ENCODE measurements at regions not wholly inside any gene's neighbourhood (a gene's known extent, or its start where the extent isn't known, plus 50 kb on each side); places are given as distances from the start of the nearest gene placed in this dataset.

DNA sequence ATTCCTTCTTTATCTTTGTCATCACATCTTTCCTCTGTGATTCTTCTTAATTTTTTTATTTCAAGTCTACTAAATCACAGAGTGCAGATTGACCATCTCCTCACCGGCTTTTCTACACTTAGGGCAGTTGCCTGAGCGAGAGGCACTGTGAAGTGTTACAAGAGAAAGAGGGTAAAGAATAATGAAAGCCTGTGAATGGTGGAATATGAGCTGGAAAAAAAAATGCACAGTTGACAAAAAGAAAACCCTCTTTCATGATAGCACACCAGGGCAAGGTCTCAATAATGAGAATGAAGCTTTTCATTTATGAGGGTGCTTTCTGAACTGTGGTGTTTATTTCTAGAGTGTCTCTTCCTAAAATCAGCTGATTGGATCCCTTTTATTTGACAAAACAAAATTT, 106.2 kb upstream of the PDE3A start:
- Histone ChIP-seq H3K9ac (ENCODE audit: low read depth in 1 of 2, low read length in 2 of 2) (no peak overlapping the region), H3K4me3 (ENCODE audit: low read depth in 1 of 3, low read length in 3 of 3) (no peak overlapping the region), H3K36me3 (ENCODE audit: control insufficient read depth in 4 of 4, insufficient read depth in 3 of 4, low read depth in 1 of 4, low read length in 3 of 4) (no peaks in the 10 kb centered on the region), H3K9me3 (ENCODE audit: control insufficient read depth in 4 of 4, low read length in 3 of 4) (no peaks in the 10 kb centered on the region), H3K27me3 (ENCODE audit: control insufficient read depth in 4 of 4, insufficient read depth in 4 of 4, low read length in 3 of 4) (no peaks in the 10 kb centered on the region), H3K27ac (ENCODE audit: low read depth in 1 of 2, low read length in 2 of 2) (no peak overlapping the region), H3K4me1 (ENCODE audit: control insufficient read depth in 4 of 4, insufficient read depth in 4 of 4, low read length in 3 of 4) (no peaks in the 10 kb centered on the region)
- 86% methylated on average over 2 of the region's 2 CpGs for WGBS
- no peak for DNase-seq (ENCODE audit: low spot score)
- TF ChIP-seq HNF4G (IDR thresholded peaks at IDR 0.05) (no peak), FOXA2 (IDR thresholded peaks at IDR 0.05) (no peak), HNF4A (conservative IDR thresholded peaks at IDR 0.05) (no peak), RXRA (IDR thresholded peaks at IDR 0.05) (no peak), TAF1 (conservative IDR thresholded peaks at IDR 0.05) (no peak), RAD21 (IDR thresholded peaks at IDR 0.05) (no peak), MAX (IDR thresholded peaks at IDR 0.05) (no peak)
- TF ChIP-seq, protein P1, sequence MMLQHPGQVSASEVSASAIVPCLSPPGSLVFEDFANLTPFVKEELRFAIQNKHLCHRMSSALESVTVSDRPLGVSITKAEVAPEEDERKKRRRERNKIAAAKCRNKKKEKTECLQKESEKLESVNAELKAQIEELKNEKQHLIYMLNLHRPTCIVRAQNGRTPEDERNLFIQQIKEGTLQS (IDR thresholded peaks at IDR 0.05) = no peak
- TF ChIP-seq, protein P2, sequence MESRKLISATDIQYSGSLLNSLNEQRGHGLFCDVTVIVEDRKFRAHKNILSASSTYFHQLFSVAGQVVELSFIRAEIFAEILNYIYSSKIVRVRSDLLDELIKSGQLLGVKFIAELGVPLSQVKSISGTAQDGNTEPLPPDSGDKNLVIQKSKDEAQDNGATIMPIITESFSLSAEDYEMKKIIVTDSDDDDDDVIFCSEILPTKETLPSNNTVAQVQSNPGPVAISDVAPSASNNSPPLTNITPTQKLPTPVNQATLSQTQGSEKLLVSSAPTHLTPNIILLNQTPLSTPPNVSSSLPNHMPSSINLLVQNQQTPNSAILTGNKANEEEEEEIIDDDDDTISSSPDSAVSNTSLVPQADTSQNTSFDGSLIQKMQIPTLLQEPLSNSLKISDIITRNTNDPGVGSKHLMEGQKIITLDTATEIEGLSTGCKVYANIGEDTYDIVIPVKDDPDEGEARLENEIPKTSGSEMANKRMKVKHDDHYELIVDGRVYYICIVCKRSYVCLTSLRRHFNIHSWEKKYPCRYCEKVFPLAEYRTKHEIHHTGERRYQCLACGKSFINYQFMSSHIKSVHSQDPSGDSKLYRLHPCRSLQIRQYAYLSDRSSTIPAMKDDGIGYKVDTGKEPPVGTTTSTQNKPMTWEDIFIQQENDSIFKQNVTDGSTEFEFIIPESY (IDR thresholded peaks at IDR 0.05) = no peak

DNA sequence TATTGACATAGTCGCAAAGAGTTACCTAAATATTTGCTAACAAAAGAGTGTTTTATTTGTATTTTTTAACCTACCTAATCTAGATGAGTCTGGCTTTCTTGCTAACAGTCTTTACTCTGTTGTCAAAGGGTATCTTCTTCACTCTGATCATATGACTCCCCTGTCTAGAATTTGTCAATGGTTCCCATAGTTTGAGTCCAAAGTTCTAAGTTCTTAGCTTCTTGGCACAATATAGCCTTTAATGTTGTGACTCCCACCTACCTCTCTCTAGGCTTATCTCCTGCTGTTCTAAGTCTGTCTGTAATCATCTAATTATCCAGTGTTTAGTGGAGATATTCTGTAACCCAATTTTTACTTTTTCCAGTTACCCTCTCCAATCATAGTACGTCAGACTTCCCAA, 104.3 kb upstream of the PDE3A start:
- no peak overlapping the region for H3K27ac ChIP-seq (ENCODE audit: low read depth in 1 of 2, low read length in 2 of 2)
- no peak overlapping the region for H3K4me3 ChIP-seq (ENCODE audit: low read depth in 1 of 3, low read length in 3 of 3)
- H3K9ac ChIP-seq (ENCODE audit: low read depth in 1 of 2, low read length in 2 of 2) = no peak overlapping the region
- TF ChIP-seq TAF1 (conservative IDR thresholded peaks at IDR 0.05) (no peak), HNF4A (conservative IDR thresholded peaks at IDR 0.05) (peak; percentile 5 to 33)
- H3K36me3 ChIP-seq (ENCODE audit: control insufficient read depth in 4 of 4, insufficient read depth in 3 of 4, low read depth in 1 of 4, low read length in 3 of 4) = no peaks in the 10 kb centered on the region
- no peaks in the 10 kb centered on the region for H3K27me3 ChIP-seq (ENCODE audit: control insufficient read depth in 4 of 4, insufficient read depth in 4 of 4, low read length in 3 of 4)
- no peaks in the 10 kb centered on the region for H3K4me1 ChIP-seq (ENCODE audit: control insufficient read depth in 4 of 4, insufficient read depth in 4 of 4, low read length in 3 of 4)
- no peak for DNase-seq (ENCODE audit: low spot score)
- no peaks in the 10 kb centered on the region for H3K9me3 ChIP-seq (ENCODE audit: control insufficient read depth in 4 of 4, low read length in 3 of 4)
- 80% methylated on average over 2 of the region's 2 CpGs for WGBS

- no peaks in the 10 kb centered on the region for H3K9me3 ChIP-seq (ENCODE audit: control insufficient read depth in 4 of 4, low read length in 3 of 4)
- 71% methylated on average over 1 of the region's 1 CpG for WGBS
- no peak overlapping the region for H3K9ac ChIP-seq (ENCODE audit: low read depth in 1 of 2, low read length in 2 of 2)
- TF ChIP-seq MAX (IDR thresholded peaks at IDR 0.05) = no peak
- no peak for TF ChIP-seq TAF1 (conservative IDR thresholded peaks at IDR 0.05)
- no peak for TF ChIP-seq FOXA2 (IDR thresholded peaks at IDR 0.05)
- TF ChIP-seq YY1 (IDR thresholded peaks at IDR 0.05) = no peak
- TF ChIP-seq, protein P2 (IDR thresholded peaks at IDR 0.05) = no peak
- TF ChIP-seq NR2F2 (IDR thresholded peaks at IDR 0.05) = no peak
- TF ChIP-seq, protein P3, sequence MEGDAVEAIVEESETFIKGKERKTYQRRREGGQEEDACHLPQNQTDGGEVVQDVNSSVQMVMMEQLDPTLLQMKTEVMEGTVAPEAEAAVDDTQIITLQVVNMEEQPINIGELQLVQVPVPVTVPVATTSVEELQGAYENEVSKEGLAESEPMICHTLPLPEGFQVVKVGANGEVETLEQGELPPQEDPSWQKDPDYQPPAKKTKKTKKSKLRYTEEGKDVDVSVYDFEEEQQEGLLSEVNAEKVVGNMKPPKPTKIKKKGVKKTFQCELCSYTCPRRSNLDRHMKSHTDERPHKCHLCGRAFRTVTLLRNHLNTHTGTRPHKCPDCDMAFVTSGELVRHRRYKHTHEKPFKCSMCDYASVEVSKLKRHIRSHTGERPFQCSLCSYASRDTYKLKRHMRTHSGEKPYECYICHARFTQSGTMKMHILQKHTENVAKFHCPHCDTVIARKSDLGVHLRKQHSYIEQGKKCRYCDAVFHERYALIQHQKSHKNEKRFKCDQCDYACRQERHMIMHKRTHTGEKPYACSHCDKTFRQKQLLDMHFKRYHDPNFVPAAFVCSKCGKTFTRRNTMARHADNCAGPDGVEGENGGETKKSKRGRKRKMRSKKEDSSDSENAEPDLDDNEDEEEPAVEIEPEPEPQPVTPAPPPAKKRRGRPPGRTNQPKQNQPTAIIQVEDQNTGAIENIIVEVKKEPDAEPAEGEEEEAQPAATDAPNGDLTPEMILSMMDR (IDR thresholded peaks at IDR 0.05; ENCODE audit: low read depth, low read length, missing input control) = no peak
- no peak for TF ChIP-seq REST (IDR thresholded peaks at IDR 0.05)
- no peak for TF ChIP-seq FOXA1 (IDR thresholded peaks at IDR 0.05)
- TF ChIP-seq JUND (IDR thresholded peaks at IDR 0.05) = no peak
- H3K4me3 ChIP-seq (ENCODE audit: low read depth in 1 of 3, low read length in 3 of 3) = no peak overlapping the region
- no peaks in the 10 kb centered on the region for H3K27me3 ChIP-seq (ENCODE audit: control insufficient read depth in 4 of 4, insufficient read depth in 4 of 4, low read length in 3 of 4)
- H3K36me3 ChIP-seq (ENCODE audit: control insufficient read depth in 4 of 4, insufficient read depth in 3 of 4, low read depth in 1 of 4, low read length in 3 of 4) = no peaks in the 10 kb centered on the region
- no peak overlapping the region for H3K27ac ChIP-seq (ENCODE audit: low read depth in 1 of 2, low read length in 2 of 2)
- no peak for DNase-seq (ENCODE audit: low spot score)
- peaks cover 0 to 2% (median 0%) of the 10 kb centered on the region in 4 donors for H3K4me1 ChIP-seq (ENCODE audit: control insufficient read depth in 4 of 4, insufficient read depth in 4 of 4, low read length in 3 of 4)
Observed at GRCh38 chr12:20264608-20265114, 103.7 kb upstream of the PDE3A start.
